ENCODE measurements at regions not wholly inside any gene's neighbourhood (a gene's known extent, or its start where the extent isn't known, plus 50 kb on each side); places are given as distances from the start of the nearest gene placed in this dataset.

DNA sequence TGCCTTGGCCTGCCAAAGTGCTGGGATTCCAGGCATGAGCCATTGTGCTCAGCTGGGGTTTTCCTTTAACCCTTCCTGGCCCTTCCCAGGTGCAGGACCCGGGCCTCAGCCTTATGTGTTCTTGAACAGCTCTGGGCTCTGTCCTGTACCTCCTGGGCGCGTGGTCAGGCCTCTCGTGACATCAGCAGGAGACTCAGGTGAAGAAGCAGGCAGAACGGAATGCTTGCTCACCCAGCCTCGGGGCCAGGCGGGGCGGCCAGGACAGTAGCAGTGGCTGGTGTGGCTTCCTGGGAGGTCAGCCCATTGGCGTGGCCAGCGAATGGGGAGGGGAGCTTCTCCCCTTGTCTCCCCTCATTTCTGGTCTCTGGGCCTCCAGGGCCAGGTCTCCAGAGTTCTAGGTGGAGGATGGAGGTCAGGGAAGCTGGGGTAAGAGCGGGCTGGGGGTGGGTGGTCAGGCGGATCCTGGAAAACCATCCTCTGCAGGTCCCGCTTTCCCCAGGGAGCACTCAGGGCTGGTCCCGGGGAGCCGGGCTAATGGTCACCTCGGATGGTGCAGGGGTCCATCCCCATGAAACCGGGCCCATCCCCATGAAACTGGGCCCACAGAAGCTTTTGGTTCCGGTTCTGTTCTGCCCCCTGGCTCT is 281.5 kb downstream of the SEC14L1 start:
- intact Hi-C loops (cut with DNase I): loop anchor here in 9 of 10 donors (5.0 to 10.0 kb wide), 3 partner anchors 35 to 50 kb away; no protein-coding TSS in a partner anchor
- TF ChIP-seq, protein P1, sequence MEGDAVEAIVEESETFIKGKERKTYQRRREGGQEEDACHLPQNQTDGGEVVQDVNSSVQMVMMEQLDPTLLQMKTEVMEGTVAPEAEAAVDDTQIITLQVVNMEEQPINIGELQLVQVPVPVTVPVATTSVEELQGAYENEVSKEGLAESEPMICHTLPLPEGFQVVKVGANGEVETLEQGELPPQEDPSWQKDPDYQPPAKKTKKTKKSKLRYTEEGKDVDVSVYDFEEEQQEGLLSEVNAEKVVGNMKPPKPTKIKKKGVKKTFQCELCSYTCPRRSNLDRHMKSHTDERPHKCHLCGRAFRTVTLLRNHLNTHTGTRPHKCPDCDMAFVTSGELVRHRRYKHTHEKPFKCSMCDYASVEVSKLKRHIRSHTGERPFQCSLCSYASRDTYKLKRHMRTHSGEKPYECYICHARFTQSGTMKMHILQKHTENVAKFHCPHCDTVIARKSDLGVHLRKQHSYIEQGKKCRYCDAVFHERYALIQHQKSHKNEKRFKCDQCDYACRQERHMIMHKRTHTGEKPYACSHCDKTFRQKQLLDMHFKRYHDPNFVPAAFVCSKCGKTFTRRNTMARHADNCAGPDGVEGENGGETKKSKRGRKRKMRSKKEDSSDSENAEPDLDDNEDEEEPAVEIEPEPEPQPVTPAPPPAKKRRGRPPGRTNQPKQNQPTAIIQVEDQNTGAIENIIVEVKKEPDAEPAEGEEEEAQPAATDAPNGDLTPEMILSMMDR (IDR thresholded peaks at IDR 0.05): no peak
- no peak for TF ChIP-seq POLR2A (IDR thresholded peaks at IDR 0.05)
- Histone ChIP-seq H3K27ac (peak overlapping the region in 10 of 12 donors; percentile 37 to 97 (median 76)), H3K27me3 (no peaks in the 10 kb centered on the region), H3K4me1 (peaks cover 38 to 90% (median 81%) of the 10 kb centered on the region in 12 donors), H3K36me3 (peaks cover 0 to 12% (median 0%) of the 10 kb centered on the region in 9 donors), H3K4me3 (no peak overlapping the region), H3K9me3 (no peaks in the 10 kb centered on the region)
- 88 to 90% (median 90%) methylated on average over 11 to 18 of the region's 18 CpGs for WGBS, 4 donors
- no peak for ATAC-seq
- no peak for DNase-seq

DNA sequence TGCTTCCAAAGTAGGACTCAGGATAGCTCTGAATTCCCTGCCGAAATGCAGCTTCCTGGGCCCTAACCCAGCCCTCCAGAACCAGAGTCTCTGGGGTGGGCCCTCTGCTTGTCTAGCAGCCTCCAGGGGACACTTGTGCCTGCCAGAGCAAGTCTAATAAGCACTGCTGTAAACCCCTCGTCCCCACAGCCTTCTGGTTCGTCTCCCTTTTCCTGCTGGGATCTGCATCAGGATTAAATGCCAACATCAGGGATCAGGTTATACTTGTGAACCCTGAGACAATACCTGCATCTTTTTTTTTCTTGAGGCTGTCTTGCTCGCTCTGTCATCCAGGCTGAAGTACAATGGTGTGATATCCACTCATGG is 282.0 kb downstream of the SEC14L1 start:
- Histone ChIP-seq H3K27me3 (no peaks in the 10 kb centered on the region), H3K9me3 (no peaks in the 10 kb centered on the region), H3K4me3 (no peak overlapping the region), H3K4me1 (peaks cover 38 to 95% (median 86%) of the 10 kb centered on the region in 12 donors), H3K36me3 (peaks cover 0 to 7% (median 0%) of the 10 kb centered on the region in 9 donors), H3K27ac (peak overlapping the region in 10 of 12 donors; percentile 21 to 97 (median 80))
- ATAC-seq (no peak), DNase-seq (no peak)
- WGBS, 4 donors: 73 to 85% (median 79%) methylated on average over 4 of the region's 4 CpGs
- TF ChIP-seq, protein P1 (IDR thresholded peaks at IDR 0.05): no peak
- no peak for TF ChIP-seq POLR2A (IDR thresholded peaks at IDR 0.05)
- intact Hi-C loops (cut with DNase I): loop anchor here in 9 of 10 donors (5.0 to 10.0 kb wide), 3 partner anchors 35 to 50 kb away; no protein-coding TSS in a partner anchor

DNA sequence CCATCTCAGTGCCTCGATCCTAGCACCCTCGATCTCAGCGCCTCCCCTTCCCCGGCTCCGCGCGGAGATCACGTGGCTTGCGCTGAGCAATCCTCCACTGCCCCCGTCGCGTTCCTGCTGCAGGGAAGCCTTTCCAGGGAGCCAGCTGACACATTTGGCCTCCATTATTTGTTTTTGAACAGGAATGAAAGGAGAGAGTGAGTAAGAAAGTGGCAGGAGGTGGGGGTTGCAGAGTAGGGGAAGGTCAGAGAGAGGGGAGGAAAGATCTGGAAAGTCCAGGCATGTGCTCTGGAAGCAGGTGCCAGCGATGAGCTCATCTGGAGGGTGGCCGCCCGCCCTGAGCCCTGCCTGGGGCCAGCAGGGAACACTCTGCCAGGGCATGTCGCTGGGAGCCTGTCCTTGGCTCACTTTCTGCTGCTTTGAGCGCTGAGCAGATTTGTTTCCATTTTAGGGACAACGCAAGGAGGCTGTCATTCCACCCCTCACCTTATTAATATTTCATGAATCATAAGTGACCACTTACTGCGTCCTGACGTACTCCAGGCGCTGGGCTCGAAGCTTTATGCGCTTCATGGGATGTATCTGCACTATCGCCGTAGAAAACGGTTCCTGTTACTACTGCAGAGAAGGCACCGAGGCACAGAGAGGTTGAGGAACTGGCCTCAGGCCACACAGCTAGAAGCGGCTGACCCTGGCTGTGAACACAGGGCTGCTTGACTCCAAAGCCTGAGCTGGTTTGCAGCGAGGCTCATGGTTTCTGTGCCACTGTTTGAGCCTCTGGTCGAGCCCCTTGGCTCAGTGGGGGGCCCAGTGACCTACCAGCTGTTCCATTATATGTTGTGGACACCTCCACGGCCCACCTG is 283.1 kb downstream of the SEC14L1 start:
- no peaks in the 10 kb centered on the region for H3K27me3 ChIP-seq
- peak overlapping the region; percentile 43 to 97 (median 80) for H3K27ac ChIP-seq
- peaks cover 0 to 2% (median 0%) of the 10 kb centered on the region in 9 donors for H3K36me3 ChIP-seq
- peak; percentile 70 to 81 (median 78) for ATAC-seq
- peak; percentile 84 to 95 (median 87) for DNase-seq
- TF ChIP-seq, protein P1 (IDR thresholded peaks at IDR 0.05): no peak
- TF ChIP-seq POLR2A (IDR thresholded peaks at IDR 0.05): no peak
- 56 to 66% (median 62%) methylated on average over 28 to 31 of the region's 31 CpGs for WGBS, 4 donors
- no peak overlapping the region for H3K4me3 ChIP-seq
- intact Hi-C loops (cut with DNase I): loop anchor here in 9 of 10 donors (5.0 to 10.0 kb wide), 3 partner anchors 37 to 52 kb away; no protein-coding TSS in a partner anchor
- peaks cover 41 to 100% (median 96%) of the 10 kb centered on the region in 12 donors for H3K4me1 ChIP-seq
- no peaks in the 10 kb centered on the region for H3K9me3 ChIP-seq
